Stimulated activated CD4-positive, alpha-beta T cell treated with anti-CD3 and anti-CD28 coated beads, Interleukin-2, amount 100 ng/mL, for 24 hours (primary cell): ENCODE measurements at regions not wholly inside any gene's neighbourhood (a gene's known extent, or its start where the extent isn't known, plus 50 kb on each side); places are given as distances from the start of the nearest gene placed in this dataset.
"Not testable (repeated sequence)": the region's sequence is repeated elsewhere in the genome, so short reads cannot be mapped to it uniquely, and the experiment has no call there.

ENCODE experiments used
- DNase-seq, 2 donors: peaks; one replicate each; pipeline ENCODE4 v3.0.0-alpha.2; 2020

DNA sequence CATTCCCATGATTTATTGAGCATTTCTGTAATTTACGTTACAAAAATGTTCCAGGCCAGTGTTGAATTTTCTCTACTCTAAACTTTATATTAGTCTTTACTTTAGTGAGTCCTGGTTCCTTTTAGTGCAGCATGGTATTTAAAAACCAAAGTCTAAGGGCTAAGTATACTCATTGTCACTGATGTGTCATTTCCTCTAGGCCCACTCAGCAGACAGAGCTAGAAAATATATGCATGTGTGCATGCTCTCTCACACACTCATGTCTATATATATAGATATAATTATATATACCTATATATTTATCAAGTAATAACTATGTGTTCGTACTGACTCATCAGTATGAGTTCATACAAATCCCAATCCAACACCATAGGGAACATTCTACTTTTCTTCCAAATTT lies 132.5 kb upstream of the SLC8A1 start:
- no peak for DNase-seq

DNA sequence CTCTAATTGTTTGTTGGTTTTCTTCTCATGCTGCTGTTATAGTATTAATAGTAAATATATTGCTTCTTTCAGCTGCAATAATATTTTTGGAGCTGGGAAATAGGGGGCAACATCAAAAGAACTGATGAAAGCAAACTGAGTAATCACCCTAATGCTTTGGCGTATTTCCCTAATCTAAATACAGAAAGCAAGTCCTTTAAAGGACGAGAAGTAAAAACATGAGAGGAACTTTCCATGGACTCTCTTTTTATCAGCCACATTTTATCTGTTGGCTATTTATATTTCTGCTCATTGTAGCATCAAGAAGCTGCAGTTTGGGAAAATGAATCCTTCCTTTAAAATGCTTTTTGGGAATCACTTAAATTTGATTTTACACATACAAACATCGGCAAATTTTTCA lies 139.9 kb upstream of the SLC8A1 start:
- no peak for DNase-seq

DNA sequence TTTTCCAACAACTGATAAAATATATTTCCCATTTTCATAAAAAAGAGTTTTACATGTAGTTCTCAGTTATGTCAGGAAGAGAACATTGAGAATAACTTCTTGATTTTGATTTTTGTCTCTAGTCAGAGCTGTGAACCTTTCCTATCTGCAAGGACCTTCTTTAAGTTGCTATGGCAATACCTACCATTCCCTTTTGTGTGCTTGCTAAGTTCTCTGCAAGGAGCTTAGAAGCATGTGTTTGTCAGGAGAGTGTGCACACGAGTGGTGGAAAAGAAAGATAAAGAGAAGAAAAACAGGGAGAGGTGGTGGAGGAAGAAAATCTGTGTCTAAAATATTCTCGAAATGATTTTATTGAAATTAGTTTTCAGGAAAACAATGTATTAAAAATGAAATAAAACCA lies 140.3 kb upstream of the SLC8A1 start:
- DNase-seq: no peak

DNA sequence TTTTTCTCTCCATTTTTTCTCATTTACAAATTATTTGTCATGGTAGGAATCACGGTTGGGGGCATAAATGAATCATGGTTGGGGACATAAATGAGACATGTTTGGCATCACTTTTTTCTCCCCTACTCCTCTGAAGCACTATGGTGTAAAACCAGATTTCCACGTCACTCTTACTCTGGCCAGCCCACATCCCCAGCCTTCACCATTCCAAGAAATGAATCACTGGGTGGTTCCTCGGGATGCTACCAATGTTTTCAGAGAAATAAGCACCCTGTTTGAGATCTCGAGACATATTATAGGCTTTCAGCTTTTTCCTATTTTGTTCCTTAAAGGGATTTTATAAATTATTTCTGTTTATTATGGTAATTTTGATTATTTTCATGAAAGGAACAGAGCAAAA lies 155.0 kb upstream of the SLC8A1 start:
- no peak for DNase-seq

DNA sequence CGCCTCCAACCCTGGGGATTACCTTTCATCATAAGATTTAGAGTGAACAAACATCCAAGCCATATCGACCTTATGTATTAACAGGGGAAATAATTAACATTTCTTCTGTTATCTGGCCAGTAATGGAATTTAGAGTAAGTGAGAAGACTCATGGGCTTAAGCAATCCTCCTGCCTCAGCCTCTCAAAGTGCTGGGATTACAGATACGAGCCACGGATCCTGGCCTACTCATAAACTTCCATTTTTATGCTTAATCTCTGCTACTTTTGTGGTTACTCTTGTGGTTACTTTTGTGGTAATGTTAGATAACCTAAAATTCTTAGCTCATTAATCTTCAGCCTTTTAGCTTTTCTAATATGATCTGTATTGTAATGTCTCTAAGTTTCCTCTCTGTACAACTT lies 159.3 kb upstream of the SLC8A1 start:
- DNase-seq: no peak

GRCh38 chr2:40625849-40626248 lies 174.0 kb upstream of the SLC8A1 start:
- DNase-seq: no peak

GRCh38 chr2:40628556-40628955 lies 176.7 kb upstream of the SLC8A1 start:
- no peak for DNase-seq

DNA sequence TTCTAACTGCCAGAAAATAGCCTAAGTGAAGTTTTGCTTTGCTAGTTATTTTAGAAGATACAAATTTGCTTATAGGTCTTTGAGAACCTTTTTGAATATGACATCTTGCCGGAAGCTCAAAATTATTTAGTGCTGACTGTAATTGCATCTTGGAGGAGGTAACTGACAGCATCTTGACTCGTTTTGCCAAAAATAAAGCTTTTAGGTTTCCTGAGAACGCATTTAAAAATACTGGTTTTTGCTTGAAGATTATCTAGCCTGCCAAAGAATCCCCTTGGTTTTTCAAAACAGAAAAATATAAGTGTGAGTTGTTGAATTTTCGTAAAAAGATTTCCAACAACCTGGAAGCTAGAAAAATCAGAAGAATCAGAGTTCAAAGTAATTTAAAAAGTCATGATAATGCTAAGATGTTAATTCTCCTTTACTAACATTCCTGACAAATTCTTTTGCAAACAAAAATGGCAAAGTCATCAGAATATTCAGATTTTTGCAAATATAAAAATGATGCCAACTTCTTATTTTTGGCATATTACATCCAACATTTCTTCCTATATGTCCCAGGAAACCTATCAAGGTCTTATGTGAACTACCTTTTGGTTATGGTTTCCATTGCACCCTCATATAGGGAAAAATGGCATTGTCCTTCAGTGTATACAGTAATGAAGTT lies 178.0 kb upstream of the SLC8A1 start:
- no peak for DNase-seq

DNA sequence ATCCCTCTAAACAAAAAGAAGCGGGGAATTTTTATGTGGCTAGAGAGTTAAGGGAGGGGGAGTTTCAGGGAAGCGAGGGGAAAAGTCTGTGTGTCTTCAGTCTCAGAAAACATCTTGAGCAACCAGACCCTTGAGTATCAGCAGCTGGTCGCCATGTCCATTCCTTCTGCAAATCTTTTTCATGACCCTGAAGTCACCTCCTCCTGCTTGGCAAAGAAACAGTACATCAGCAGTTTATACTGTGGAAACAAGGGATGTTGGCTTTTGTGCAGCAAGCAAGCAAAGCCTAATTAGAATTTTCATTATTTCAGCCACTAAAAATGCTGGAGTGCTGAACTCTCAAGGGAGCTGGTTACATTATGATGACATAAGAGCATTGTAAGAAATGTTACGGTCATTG lies 187.4 kb upstream of the SLC8A1 start:
- no peak for DNase-seq

DNA sequence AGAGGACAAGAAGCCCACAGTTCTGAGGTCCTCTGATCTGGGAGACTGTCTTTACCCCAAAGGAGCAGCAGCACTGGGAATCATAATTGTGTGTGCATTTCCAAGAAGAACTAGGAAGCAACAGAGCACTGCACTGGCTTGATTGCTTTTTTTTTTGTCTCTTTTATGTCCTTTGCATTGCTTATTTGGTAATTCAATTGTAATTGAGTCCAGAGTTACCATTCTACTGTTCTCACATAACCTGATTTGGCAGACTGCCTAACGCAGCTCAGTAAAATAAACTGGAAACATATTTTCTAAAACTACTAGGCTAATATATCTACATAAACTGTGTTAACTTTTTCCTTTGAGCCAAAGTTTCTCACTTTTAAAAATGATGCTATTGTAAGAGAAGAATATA lies 190.3 kb upstream of the SLC8A1 start:
- DNase-seq: no peak

- DNase-seq: no peak
These were observed 190.8 kb upstream of the SLC8A1 start for GRCh38 chr2:40642726-40643125.

DNA sequence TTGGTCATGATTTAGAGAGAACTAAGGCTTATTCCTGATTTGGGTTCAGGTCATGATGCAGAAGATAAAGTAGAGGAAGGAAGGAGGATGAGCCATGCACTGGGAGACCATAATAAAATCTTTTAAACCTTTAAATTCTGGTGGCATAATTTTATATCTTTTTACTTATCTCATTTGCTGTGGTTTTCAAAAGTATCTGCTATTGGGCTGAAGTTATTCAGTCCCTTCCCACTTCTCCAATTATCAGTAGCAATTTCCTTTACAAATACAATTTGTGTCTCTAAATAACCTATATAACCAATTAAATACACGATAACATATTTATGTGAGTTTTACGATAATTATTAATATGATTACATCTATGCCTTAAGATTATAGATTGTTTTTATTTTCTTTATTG lies 194.8 kb upstream of the SLC8A1 start:
- DNase-seq: no peak

- no peak for DNase-seq
These were observed 200.3 kb upstream of the SLC8A1 start for GRCh38 chr2:40652155-40652554.

GRCh38 chr2:40653829-40654228 lies 201.9 kb upstream of the SLC8A1 start:
- DNase-seq: no peak

GRCh38 chr2:40654346-40654745 lies 202.5 kb upstream of the SLC8A1 start:
- DNase-seq: no peak

GRCh38 chr2:40658941-40659340 lies 207.1 kb upstream of the SLC8A1 start:
- no peak for DNase-seq

DNA sequence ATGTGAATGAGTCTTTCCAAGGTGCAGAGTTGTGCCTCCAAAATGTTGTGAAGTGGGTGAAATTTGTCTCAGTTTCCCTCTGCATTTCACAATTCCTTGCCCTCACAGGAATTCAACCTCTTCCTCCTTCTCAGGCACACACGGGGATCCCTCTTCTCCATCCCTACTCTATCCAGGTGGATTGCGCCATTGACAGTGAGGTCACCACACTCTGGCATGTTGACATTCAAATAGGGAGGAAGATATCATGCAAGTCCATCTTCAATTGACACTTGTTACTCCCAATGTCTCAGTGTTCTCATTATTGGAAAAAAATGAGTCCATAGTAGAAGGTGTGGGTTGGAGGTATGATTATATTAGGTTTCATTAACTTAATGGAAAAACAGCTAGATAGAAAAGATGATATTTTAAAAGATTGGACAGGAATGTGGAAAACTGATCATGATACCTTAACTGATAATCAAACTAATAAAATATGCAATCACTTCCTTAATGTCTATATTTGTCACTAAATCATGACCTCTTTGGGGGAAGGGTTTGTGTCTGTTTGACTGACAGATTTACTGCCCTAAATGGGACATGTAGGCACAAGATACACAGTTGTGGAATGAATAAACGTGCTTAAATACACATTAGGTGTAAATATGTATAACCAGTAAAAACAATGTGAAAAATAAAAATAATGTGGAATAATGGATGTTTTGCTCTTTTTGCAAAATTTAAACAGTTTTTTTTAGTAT lies 213.8 kb upstream of the SLC8A1 start:
- DNase-seq: no peak

DNA sequence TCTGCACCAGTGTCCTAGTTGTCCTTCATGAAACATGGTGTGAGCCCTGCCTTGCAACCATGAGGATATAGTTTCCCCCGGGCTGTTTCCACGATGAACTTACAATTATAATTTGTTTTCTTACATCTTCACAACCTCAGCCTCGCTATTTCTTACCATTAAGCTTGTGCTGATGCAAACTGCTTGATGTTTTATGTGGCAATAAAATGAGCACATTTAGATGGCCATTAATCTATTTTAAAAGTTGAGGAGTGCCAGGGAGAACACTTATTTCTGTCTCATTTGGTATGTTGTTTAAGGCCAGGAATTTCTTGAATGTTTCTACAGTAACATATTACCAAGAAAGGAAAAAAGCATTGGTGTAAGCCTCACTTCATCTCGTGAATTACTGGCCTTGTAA lies 214.5 kb upstream of the SLC8A1 start:
- DNase-seq: no peak

DNA sequence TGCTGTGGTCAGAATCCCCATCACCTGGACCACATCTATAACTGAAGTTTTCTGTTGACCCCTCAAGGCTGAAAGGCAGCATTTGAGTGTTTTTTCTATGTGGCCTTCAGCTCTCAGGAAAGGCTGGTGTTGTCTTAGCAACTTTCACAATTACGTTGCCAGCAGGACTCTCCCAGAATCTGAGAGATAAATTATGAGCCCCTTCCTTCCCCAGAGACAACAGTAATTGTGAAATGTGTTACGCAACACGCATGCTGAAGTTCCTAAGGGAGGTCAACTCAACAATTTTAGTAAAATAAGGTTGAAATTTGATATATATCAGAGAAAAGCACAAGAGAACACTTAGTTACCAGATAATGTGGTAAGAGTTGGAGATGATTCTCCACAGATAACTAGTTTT lies 216.5 kb upstream of the SLC8A1 start:
- no peak for DNase-seq

GRCh38 chr2:40676134-40676790 lies 224.4 kb upstream of the SLC8A1 start:
- DNase-seq: not testable (repeated sequence)

GRCh38 chr2:40680547-40680946 lies 228.7 kb upstream of the SLC8A1 start:
- no peak for DNase-seq

- no peak for DNase-seq
These were observed 238.1 kb upstream of the SLC8A1 start for GRCh38 chr2:40690036-40690435.

- no peak for DNase-seq
These were observed 238.6 kb upstream of the SLC8A1 start for GRCh38 chr2:40690525-40690924.

- DNase-seq: no peak
These were observed 248.5 kb upstream of the SLC8A1 start for GRCh38 chr2:40700231-40700954.
